GM06990 (cell line): ENCODE measurements at regions not wholly inside any gene's neighbourhood (a gene's known extent, or its start where the extent isn't known, plus 50 kb on each side); places are given as distances from the start of the nearest gene placed in this dataset.

Experiments
- DNase-seq: peaks from one replicate; pipeline ENCODE4 v3.0.0-alpha.2; 2011; ENCODE audit not compliant: insufficient read length; ENCODE audit errors: extremely low read depth
- H3K27me3 ChIP-seq: replicated peaks from 2 replicates; pipeline ENCODE4 v1.6.0; 2011; ENCODE audit warnings: low read length; ENCODE audit not compliant: control insufficient read depth, insufficient read depth
- H3K36me3 ChIP-seq: 2 replicates; pipeline ENCODE4 v1.5.1; 2011; ENCODE audit warnings: low read length; ENCODE audit not compliant: control insufficient read depth, insufficient read depth
- H3K4me3 ChIP-seq: replicated peaks from 2 replicates; pipeline ENCODE4 v1.5.1; 2011; ENCODE audit warnings: low read depth, mild to moderate bottlenecking, control low read depth, low read length
- TF ChIP-seq, protein P1 (sequence below): IDR thresholded peaks from 2 replicates; pipeline ENCODE4 v1.5.1; 2011; ENCODE audit warnings: low read length, control low read depth, mild to moderate bottlenecking, inconsistent platforms; ENCODE audit not compliant: insufficient read depth, poor library complexity, severe bottlenecking

DNA sequence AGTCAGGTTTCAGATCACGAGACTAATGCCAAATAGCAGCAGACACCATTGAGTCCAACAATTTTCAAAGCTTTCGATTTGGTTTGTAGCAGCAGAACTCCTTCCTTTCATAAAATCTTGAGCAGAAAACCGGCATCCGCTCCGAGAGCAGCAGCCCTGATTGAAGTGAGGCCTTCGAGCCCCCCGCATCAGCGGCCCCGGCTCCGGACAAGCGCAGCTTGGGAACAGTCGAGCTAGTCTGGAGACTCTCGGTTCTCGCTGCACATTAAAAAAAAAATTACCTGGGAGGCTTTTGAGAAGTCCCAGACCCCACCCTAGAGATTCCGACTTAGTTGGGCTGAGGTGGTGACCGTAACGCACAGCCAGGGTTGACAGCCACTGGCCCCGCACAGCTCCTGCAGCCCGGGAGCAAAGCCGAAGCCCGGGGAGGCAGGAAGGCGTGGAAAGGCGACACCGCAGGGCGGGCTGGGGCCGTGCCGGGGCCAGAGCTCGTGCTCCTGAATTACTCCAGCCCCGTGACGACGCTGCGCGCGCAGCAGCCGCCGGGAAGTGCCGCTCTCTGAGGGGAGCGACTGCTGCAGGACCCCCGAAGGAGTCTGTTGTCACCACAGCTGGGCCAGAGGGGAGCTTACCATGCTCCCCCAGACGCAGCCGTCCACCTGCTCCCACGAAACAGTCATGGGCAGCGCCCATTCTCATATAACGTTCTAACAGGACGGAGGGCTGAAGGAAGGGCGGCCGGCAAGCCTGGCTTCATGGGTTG lies 57.8 kb downstream of the SPATA19 start:
- no peak for DNase-seq
- Histone ChIP-seq H3K27me3 (no peaks in the 10 kb centered on the region), H3K36me3 (no peaks in the 10 kb centered on the region), H3K4me3 (no peak overlapping the region)
- TF ChIP-seq, protein P1, sequence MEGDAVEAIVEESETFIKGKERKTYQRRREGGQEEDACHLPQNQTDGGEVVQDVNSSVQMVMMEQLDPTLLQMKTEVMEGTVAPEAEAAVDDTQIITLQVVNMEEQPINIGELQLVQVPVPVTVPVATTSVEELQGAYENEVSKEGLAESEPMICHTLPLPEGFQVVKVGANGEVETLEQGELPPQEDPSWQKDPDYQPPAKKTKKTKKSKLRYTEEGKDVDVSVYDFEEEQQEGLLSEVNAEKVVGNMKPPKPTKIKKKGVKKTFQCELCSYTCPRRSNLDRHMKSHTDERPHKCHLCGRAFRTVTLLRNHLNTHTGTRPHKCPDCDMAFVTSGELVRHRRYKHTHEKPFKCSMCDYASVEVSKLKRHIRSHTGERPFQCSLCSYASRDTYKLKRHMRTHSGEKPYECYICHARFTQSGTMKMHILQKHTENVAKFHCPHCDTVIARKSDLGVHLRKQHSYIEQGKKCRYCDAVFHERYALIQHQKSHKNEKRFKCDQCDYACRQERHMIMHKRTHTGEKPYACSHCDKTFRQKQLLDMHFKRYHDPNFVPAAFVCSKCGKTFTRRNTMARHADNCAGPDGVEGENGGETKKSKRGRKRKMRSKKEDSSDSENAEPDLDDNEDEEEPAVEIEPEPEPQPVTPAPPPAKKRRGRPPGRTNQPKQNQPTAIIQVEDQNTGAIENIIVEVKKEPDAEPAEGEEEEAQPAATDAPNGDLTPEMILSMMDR = no peak

DNA sequence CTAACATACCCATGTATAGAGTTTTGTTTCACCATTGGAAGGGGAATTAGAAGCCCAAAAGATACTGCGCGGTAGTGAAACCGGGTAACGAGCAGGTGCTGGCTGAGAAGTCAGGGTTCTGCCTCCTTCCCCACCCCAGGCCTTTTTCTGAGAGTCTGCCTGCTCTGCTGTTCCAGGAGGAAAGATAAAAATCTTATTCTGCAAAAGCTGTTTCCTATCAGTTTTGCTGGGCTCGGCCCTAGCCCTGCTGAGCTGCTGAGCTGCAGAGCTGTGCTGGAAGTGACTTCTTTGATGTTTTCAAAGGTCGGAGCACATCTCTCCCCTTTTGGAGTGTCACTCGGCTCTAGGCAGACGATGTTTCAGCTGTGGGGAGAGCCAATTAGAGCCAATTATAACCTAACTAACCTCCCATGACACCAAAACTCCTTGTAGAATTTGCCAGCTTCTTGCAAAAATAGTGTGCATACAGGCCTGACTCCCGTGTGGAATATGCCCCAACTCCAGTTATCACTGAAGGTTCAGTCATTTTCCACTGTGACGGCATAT lies 59.4 kb downstream of the SPATA19 start:
- Histone ChIP-seq H3K4me3 (no peak overlapping the region), H3K36me3 (no peaks in the 10 kb centered on the region), H3K27me3 (no peaks in the 10 kb centered on the region)
- TF ChIP-seq, protein P1 = no peak
- DNase-seq = no peak

DNA sequence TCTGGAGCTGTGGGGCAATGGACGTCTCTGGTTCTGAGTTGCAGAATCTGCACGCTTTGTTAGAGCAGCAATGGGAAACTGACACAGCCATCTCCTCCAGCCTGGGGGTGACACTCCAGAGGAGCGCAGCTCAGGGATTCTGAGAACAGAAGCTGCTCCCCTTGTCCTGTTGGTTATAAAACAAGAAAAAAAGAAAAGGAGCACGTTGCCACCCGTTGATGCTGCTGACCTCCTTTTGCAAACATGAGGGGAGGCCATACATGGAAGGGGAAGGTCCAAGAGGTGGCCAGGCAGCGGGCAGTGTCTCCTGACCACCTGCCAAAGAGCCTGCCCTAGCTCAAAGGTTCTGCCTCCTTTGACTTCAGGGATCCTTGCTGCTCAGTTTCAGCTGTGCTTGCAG lies 61.0 kb downstream of the SPATA19 start:
- Histone ChIP-seq H3K4me3 (no peak overlapping the region), H3K36me3 (no peaks in the 10 kb centered on the region), H3K27me3 (no peaks in the 10 kb centered on the region)
- DNase-seq = no peak
- TF ChIP-seq, protein P1 = no peak

DNA sequence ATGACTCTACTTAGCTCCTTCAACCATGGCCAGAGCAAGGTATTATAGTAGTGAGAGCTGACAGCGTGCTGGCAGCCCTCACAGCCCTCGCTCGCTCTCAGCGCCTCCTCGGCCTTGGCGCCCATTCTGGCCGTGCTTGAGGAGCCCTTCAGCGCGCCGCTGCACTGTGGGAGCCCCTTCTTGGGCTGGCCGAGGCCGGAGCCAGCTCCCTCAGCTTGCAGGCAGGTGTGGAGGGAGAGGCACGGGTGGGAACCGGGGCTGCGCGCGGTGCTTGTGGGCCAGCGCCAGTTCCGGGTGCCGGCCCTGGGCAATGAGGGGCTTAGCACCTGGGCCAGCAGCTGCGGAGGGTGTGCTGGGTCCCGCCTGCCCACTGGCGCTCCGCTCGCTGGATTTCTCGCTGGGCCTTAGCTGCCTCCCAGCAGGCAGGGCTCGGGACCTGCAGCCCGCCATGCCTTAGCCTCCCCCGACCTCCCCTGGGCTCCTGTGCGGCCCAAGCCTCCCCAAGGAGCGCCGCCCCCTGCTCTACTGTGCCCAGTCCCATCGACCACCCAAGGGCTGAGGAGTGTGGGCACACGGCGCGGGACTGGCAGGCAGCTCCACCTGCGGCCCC lies 63.1 kb downstream of the SPATA19 start:
- DNase-seq = no peak
- TF ChIP-seq, protein P1 = no peak
- Histone ChIP-seq H3K27me3 (no peaks in the 10 kb centered on the region), H3K36me3 (no peaks in the 10 kb centered on the region), H3K4me3 (no peak overlapping the region)

GRCh38 chr11:133778161-133778560 lies 67.2 kb downstream of the SPATA19 start:
- TF ChIP-seq, protein P1 = no peak
- Histone ChIP-seq H3K4me3 (no peak overlapping the region), H3K27me3 (no peaks in the 10 kb centered on the region), H3K36me3 (no peaks in the 10 kb centered on the region)
- DNase-seq = no peak
